ENCODE measurements at regions not wholly inside any gene's neighbourhood (a gene's known extent, or its start where the extent isn't known, plus 50 kb on each side); places are given as distances from the start of the nearest gene placed in this dataset.

DNA sequence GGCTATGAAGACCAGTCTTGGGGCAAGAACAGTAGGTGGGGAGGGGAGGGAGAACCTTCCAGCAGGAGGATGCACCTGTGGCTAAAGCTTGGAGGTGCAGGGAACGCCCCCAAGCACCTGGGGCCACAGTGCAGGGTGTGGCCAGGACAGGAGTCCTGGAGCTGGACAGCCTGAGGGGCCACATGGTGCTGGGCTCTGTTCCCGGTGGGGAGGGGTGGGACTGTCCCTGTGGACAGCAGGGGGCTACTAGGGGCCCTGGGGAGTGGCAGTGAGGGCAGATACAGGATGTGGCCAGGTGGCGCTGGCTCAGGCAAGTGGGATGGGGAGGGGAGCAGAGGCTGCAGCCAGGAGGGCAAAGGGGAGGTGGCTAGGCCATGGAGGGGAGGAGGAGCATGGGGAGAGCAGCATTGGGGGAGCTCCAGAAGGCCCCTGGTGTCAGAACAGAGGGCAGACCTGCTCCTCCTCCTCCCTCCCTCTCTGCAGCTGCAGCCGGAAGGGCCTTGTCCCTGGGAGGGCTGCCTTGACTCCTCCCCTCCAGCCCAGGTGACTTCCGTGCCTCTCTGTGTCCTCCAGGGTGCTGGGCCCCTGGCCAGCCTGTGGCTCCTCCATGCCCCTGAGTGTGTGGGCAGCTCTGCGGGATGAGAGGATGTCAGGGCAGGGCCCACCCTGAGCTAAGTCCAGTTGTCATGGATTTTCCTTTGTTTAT, 68.4 kb upstream of the DLK1 start:
- DNase-seq (ENCODE audit: low read depth): no peak

DNA sequence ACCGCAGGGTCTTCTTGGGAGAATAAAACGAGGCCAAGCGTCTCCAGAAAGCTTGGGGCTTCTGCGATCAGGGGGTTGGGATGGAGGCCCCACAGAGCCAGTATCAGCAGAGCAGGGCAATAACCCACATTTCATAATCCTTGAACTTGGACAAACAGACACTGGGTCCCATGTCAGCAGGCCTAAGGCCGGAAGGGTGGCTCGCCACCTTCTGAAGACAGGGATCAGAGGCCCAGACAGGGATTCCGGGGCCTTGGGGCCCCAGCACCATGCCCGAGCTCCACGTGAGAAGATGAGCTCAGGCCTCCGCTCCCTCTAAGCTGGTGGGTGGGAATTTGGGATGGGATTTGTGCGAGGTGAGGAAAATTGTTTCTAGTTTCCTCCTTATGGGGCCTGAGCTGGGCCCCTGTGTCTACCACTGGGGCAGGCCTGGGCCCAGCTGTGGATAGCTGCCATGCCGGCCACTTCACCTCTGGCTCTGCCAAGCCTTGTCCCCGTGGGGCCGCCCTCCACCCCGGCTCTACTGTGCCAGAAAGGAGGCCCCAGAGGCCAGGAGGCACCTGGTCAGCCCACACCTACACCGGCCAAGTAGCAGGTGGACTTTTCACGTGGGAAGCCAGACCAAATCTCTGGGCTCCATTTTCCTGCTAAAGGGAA, 67.2 kb upstream of the DLK1 start:
- no peak for DNase-seq (ENCODE audit: low read depth)

DNA sequence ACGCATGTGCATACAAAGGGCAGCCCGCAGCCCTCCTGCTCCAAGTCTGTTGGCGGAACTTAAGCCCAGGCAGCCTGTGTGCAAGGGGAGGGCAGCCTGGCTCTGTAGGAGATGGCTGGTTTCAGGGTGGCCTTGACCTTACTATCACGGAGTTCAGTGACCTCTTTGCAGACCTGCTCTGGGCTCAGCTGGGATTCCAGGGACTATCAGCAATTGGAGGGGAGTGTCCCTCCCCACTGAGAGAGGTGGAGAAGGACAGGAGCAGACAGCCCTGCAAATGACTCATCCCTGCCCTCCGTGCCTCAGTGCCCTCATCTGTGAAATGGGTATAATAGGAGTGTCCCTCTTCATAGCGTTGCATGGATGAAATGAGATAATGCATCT, 66.2 kb upstream of the DLK1 start:
- no peak for DNase-seq (ENCODE audit: low read depth)

GRCh38 chr14:100660882-100661635, 65.6 kb upstream of the DLK1 start:
- no peak for DNase-seq (ENCODE audit: low read depth)

GRCh38 chr14:100662879-100663760, 63.6 kb upstream of the DLK1 start:
- no peak for DNase-seq (ENCODE audit: low read depth)

GRCh38 chr14:100663761-100664052, 63.0 kb upstream of the DLK1 start:
- DNase-seq (ENCODE audit: low read depth): no peak

DNA sequence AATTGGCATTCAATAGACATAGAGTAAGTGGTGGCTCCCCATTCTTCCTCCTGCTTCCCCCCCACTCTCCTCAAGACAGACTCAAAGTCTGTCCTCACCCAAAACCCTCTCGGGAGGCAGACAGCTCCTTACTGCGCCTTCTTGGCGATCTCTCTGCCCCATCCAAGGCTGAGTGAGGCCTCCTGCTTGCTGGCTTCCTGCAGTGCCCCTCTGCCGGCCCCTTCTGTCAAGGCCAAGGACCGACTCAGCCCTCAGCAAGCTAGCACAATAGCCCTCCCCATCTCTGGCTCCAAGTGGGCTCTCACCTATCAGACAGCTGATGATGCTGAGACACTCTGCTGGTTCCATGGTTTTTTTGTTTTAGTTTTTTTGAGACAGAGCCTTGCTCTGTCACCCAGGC, 62.5 kb upstream of the DLK1 start:
- no peak for DNase-seq (ENCODE audit: low read depth)

GRCh38 chr14:100664841-100665510, 61.7 kb upstream of the DLK1 start:
- no peak for DNase-seq (ENCODE audit: low read depth)

- DNase-seq (ENCODE audit: low read depth): no peak
Observed at GRCh38 chr14:100665511-100666032, 61.1 kb upstream of the DLK1 start.

- no peak for DNase-seq (ENCODE audit: low read depth)
Observed at GRCh38 chr14:100666403-100666802, 60.3 kb upstream of the DLK1 start.

- DNase-seq (ENCODE audit: low read depth): no peak
Observed at GRCh38 chr14:100666851-100667250, 59.8 kb upstream of the DLK1 start.

- no peak for DNase-seq (ENCODE audit: low read depth)
Observed at GRCh38 chr14:100667656-100668055, 59.0 kb upstream of the DLK1 start.

GRCh38 chr14:100668352-100668751, 58.3 kb upstream of the DLK1 start:
- no peak for DNase-seq (ENCODE audit: low read depth)

GRCh38 chr14:100669011-100669412, 57.7 kb upstream of the DLK1 start:
- DNase-seq (ENCODE audit: low read depth): no peak

DNA sequence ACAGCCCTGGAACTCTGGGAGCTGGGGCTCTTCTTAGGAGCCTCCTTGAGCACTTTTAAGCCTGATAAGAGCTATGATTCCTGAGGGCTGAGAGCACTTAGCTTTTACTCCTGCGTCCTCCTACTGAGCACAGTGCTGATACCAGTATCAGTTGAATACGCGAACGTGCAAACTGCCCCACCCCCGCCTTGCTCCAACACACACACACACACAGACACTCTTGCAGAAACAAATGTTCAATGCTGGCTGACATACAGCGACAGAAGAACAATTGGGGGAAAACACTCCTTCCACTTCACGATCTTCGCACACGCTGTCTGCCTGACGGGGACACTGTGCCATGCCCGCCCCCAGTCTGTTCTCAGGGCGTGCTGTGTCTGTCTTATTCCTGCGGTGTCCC, 57.2 kb upstream of the DLK1 start:
- DNase-seq (ENCODE audit: low read depth): no peak

DNA sequence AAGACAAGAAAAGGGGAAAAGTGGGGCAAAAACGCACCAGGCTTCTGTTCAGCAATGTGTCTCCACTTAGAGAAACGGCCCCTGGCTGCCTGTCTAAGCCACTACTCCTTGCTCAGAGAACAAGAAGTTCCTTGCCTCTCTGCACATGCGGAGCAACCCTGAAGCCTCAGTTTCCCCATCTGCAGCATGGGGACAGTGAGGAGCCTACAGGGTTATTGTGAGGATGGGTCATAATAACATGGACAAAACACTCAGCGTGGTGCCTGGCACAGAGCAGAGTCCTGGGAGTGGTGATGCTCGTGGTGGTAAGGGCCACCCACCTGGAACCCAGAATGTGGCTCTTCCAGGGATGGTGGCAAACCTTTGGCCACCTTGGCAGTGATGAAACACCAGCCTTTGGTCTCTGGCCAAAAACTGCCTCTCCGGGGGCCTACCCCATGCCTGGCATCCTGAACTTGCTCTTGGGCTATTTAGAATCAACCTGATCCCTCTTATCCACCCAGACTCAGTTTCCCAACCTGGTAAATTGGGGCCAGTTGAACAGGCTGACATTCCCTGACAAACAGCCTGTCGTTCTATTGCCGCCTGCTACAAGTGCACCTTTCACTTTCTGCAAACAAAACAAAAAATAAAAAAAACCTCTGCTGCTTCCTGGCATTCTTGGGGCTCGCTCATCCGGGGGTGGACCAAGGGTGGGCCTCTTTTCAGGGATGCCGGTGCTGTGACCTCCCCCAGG, 56.5 kb upstream of the DLK1 start:
- no peak for DNase-seq (ENCODE audit: low read depth)

- no peak for DNase-seq (ENCODE audit: low read depth)
Observed at GRCh38 chr14:100670753-100671049, 56.0 kb upstream of the DLK1 start.

DNA sequence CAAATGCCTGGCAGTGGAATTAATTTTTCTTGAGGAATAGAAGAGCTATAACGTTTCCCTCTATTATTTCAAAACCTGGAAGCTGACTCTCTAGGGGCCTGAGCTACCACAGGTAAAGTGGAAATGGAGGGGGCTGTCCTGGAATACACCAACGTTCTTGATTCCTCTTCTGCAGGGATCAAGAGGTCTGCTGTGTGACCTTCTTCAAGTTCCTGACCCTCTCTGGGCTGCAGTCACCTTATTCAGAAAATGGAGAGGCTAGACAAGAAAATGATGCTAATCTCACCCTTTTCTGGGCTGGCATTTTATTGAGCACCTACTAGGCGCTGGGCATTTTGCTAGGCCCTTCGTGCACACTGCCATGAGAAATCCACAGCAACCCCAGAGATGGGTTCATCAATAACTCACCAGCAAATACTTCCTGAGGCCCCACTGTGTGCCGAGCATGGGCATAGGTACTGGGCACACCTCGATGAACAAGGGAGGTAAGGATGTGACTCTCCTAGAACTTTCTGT, 55.2 kb upstream of the DLK1 start:
- no peak for DNase-seq (ENCODE audit: low read depth)

DNA sequence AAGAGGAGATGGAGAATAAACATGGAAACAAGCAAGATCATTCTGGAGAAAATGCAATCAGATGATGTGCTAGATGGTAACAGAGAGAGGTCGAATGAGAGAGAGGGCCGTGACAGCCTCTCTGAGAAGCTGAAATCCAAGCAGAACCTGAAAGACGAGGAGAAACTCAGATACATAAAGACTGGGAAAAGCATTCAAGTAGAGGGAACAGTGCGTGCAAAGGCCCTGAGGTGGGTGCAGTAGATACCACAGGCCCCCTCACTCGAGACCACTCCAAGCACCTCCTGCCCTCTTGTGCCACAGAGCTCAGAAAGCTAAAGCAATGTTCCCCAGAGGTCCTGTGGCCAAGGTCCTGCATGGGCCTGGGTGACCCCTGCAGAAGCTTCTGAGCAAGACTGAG, 54.8 kb upstream of the DLK1 start:
- no peak for DNase-seq (ENCODE audit: low read depth)

DNA sequence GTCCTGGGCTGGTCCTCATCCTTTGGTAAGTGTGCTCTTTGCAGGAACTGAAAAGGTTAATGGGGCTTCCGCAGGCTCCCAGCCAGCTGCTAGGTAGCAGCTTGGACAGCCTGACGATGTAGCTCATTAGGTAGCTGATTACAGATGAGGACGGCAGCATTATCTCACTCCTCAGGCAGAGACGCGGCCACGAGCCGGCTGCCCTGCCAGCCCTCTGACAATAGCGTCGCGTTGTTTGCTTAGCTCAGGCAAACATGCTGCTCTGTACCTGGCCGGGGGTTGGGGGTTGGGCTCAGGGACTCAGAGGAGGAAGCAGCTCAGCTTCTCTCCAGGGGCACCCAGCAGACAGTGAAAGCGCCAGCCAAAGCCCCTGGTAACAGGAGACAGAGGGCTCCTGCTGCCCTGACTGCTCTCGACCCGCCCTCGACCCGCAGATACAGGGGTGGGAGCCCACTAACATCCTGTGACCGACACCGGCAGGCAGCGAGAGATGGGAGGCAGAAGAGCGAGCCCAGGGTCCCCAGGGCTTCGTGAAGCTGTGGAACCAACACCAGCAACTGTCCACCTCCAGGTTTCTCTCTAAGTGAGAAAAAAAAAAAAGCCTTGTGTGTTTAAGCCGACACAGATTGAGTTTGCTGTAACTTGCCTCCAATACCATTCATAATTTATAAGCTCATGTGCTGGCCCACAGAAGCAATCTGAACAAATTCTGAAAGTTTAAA, 53.4 kb upstream of the DLK1 start:
- DNase-seq (ENCODE audit: low read depth): no peak
